Middle frontal gyrus (tissue), 1 donor: ENCODE measurements at regions not wholly inside any gene's neighbourhood (a gene's known extent, or its start where the extent isn't known, plus 50 kb on each side); places are given as distances from the start of the nearest gene placed in this dataset.
A peak's percentile ranks its signal among the peaks of the same experiment; 100 is the strongest.
"Not testable (repeated sequence)": the region's sequence is repeated elsewhere in the genome, so short reads cannot be mapped to it uniquely, and the experiment has no call there.

Source experiments
- DNase-seq: peaks from one replicate; pipeline ENCODE4 v3.0.0-alpha.2; 2015; ENCODE audit warnings: low spot score; ENCODE audit errors: extremely low spot score

DNA sequence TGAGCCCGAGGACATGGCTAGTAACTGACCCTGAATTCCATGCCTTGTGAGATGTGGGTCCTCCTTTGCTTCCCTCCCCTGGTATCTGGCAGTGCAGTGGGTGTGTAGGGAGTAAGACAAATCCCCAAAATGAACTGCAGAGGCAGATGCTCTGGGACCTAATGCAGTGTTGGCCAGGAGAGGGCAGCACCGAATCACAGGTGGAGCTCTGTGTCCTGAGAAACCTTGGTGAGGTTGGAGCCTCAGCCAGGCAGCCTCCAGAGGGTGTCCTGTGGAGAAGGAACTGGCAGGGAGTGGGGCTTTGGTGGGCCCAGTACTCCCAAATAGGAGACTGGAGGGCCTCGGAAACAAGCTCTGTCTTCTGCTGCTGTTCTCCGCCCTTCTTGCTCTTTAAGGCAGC lies 209.9 kb downstream of the CCNG2 start:
- DNase-seq = not testable (repeated sequence)

DNA sequence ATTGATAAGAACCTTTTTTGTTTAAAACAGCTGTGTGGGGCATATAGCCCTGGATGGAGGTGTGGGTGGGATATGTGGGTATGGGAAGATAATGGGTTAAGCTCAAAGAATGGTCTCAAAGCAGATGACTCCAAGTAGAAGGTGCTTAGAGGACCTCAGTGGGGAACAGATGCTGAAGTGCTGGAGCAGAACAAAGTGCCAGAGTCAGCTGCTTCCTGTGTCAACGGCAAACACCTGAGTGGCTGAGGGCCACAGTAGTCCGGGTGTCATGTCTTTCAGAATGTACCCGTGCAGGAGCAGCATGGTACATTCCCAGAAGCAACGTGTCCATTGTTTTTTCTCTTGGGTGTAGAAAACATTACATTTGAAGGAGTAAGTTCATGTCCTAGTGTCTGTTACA lies 210.6 kb downstream of the CCNG2 start:
- DNase-seq = no peak

DNA sequence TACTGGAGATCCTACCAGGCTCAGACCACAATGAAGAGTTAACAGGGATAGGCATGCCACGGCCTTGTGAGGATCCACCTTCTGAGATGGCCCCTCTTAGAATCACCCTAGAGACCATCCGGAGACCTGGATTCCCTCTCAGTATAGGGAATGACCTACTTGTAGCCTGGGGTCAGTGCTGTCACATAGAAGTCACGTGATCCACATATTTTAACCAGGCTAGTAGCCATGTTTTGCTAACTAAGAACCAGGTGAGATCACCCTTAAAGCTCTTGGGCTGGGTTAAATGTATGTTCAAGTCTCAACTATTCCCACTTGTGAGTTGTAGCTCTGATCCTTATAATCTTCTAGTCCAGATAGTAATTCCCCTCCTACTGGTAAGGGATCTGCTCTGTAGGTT lies 215.4 kb downstream of the CCNG2 start:
- DNase-seq = no peak

DNA sequence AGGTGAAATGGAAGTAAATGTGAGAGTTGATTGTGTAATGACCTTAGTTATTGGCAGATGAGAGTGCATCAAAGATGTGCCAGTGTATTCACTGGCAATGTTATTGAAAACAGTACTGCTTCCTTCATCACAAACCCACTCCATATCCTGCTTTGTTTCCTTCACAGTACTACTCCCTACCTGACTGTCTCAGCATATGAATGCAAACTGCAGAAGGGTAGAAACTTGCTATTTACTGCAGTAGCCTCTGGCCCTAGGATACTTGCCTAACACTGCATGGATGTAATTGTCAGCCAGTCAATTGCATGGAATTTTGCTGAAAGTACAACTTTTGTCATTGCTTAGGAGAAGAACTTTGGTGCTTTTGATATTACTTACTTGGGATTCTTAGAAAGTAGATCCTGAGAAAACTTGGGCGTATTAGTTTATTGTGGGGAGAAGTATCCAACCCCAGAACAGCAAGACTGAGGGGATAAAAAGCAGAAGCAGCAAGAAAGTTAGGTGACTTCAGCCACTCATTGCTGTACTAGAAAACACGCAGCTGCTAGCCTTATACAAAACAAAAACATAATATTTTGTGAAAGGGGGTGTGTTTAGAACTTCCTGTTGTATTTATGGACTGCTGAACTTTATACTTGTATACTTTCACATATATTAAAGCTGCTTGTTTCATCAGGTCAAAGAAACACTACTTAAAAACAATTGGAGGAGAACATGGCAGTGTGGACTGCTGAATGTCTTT lies 219.0 kb downstream of the CCNG2 start:
- DNase-seq = no peak

GRCh38 chr4:77376788-77377460 lies 219.9 kb downstream of the CCNG2 start:
- no peak for DNase-seq

DNA sequence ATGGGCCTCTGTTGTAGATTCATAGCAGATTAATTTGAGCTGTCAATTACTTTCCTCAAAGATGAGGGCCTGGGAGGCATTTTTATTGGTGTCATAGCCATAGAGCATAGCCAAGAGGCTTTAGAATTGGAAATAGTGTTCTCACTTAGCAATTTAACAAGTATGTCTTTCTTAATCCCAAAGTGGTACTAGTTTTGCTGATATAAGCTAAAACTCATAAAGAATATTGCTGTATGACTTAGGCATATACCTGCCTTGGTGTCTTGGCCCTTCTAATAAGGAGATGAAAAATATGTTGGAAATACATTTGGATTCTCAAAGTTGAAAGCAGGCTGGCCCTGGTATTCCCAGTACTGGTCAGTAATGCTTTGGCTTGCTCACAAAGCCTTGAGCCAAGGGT lies 221.5 kb upstream of the CXCL13 start:
- no peak for DNase-seq

DNA sequence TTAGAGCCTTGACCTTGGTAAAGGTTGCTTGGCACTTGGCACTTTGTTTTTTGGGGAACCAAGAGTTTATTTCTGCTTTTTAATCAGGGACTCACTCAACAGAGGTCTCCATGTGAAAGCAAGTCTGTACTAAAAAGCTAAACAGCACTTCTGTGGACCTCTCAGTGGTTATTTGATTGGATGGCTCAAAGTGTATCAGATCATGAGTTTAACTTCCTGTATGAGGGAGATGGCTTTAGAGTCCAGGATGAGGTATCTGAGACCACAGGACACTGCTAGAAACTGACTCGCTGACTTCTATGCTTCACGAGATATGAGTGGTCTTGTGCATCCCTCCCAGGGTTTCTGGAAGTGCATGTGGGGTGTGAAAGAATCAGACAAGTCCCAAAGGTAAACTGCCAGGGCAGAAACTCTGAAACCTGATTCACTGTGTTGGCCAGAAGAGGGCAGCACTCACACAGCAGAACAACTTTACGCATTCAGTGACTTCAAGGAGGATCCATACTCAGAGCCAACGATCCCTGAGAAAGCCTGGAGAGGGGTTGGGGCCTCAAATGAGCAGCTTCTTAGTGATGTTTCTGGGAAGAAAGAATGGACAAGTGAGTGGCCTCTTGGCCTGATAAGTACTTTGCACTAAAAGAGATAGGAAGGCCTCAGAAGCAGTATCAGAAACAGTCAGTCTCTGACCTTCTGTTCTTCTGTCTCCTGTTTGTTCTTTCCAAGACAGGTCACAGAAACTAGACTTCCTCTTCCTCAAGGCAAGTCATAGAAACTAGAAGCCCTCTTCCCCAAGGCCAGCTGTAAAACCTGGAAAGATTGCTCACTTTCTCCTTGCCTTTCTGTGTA lies 220.3 kb upstream of the CXCL13 start:
- peak; percentile 60 for DNase-seq

DNA sequence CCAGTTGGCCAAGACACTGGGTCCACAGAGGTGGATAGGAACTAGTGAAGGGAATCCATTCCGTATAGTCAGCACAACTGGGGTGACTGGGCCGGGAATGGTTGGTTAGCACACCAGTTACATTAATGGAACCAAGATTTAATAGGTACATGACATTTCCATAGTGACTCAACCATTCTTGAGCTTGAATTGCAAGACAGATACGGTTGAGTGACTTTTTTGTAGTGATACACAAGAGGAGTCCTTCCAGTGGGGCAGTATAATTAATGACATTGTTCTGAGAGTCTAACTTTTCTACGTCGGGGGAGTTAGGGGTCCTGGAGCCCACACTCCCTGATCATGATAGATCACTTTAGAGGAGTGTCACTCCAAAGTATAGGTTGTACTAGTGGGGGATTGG lies 211.6 kb upstream of the CXCL13 start:
- DNase-seq = no peak

DNA sequence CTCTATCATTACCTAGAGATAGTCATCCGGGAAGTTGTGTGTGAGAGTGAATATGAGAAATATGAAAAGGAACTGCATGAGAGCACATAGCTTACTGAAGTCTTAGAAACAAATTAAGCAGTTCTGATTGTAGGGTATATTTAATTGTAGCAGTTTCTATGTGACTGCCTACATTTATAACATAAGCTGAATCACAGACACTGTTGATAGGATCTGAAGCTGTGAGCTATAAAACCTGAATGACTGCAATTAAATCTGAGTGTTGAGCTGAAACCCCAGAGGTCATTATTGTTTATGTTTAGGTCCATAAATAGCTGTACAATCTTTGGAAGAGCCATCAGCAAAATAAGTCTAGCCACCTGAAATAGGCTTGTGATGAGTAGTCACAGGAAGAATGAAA lies 210.1 kb upstream of the CXCL13 start:
- no peak for DNase-seq

- no peak for DNase-seq
These were observed 207.4 kb upstream of the CXCL13 start for GRCh38 chr4:77398256-77398655.

DNA sequence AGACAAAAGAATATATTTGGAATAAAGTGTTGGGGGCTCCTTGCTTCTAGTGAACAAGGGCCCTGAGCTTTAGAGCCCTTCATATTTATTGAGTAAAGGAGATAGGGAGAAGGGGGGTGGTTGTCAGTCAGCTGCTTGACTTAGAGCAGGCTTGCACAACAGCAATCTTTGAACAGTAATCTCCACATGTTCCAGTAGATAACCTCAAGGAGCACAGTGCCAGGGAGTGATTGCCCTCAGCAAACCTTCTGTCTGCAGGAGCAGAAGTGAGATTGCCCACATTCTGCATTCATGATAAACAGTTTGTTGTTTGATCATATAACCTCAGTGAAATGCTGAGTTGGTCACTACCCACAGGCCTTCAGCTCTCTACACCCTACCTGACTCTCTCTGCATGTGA lies 205.8 kb upstream of the CXCL13 start:
- no peak for DNase-seq

DNA sequence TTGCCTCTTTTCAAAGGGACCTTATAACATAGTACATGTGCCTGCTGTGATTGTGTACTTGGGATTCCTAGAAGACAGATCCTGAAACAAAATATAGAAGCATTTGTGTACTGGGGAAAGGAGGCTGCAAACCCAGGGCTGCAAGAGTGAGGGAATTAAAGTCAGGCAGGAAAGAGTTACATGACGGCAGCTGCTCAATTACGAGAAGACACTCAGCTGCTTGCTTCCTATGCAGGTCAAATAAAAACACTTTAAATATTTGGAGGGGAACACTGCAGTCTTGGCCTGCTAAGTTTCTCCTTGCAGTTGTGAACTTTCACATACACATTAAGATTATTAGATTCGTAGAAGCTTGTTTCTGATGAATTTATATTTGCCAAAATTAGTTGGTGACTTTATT lies 191.9 kb upstream of the CXCL13 start:
- no peak for DNase-seq

DNA sequence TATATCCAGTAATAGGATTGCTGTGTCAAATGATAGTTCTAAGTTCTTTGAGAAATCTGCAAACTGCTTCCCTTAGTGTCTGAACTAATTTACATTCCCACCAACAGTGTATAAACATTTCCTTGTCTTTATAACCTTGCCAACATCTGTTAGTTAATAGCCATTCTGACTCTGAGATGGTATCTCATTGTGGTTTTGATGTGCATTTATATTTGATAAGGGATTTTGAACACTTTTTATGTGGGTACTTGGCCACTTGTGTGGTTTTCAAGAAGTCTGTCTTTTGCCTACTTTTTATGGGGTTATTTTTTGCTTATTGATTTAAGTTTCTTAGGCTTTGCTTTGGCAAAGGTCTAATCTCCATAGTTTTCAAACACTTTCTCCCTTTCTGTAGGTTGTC lies 189.9 kb upstream of the CXCL13 start:
- no peak for DNase-seq

DNA sequence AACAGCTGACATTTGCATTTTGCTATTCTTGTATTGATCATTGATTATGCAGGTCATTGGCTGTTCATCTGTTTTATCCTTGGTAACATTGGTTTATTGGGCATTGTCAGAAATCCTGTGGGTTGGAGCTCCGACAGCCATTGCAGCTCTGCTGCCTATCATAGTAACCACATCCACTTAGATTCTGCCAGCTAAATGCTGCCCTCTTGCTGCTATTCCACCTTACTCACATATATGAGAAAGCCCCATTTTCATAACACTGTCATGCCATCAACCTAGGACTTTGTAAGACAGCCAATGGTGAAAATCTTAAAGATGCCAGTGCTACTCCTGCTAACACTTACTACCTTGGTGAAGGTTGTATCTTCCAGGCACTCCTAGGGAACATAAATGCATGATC lies 187.3 kb upstream of the CXCL13 start:
- no peak for DNase-seq

- no peak for DNase-seq
These were observed 174.8 kb upstream of the CXCL13 start for GRCh38 chr4:77430847-77431246.

DNA sequence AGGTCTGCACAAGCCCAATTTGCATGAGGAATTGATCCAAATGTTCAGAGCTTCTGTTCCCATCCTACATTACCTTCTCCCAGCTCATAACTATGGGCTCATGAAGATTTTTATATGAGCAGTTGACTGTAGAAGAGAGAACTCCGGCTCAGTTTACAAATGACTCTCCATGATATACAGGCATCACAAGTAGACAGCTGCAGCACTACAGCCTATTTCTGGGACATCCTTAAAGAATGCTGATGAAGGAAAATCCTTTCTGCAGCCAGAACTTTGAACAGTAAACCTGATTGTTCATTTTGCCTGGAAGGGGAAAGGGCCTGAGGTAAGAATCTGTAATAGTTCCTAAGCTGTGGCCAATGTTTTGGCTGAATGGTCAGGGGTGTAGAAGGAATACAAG lies 174.1 kb upstream of the CXCL13 start:
- DNase-seq = no peak

DNA sequence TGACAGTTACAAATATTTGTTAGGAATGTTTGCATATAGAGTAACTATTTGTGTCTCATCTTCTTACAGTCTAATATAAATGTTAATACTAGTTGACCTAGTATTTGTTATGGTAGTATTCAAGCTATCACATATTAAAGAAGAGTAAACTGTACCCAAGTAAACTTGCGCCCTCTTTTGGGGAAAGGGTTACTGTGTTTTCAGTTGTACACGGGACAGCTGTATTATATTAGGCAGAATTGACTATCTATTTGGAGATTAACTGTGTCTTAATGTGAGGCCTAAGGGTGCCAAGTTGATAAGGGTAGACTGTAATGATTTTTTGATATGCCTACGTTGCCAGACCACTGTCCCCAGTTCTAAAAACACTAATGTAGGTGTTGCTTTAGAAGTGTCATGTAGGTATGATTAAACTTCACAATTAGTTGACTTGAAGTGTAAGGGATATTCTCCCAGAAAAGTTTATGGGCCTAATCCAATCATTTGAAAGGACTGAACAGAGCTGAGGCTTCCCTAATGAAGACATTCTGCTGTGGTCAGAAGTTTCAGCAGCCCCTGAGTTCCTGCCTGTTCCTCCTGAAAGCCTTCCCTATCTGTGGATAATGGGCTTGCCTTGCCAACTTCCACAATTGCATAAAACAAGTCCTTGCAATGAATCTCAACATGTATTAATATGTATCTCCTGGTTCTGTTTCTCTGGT lies 172.8 kb upstream of the CXCL13 start:
- no peak for DNase-seq

DNA sequence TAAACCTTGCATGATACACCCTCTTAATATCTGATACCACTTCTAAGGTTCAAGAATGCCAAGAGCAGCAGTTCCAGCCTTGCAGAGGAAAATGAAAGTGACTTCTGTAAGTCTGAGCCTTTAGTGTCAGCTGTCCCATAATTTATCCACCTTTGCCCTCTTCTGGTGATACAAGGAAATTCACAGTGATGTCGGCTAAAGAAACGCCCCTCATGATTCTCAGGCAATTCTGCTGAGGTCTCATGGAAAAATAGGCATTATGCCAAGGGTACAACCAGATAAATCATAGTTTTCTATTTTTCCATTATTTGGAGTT lies 172.2 kb upstream of the CXCL13 start:
- peak; percentile 44 for DNase-seq

DNA sequence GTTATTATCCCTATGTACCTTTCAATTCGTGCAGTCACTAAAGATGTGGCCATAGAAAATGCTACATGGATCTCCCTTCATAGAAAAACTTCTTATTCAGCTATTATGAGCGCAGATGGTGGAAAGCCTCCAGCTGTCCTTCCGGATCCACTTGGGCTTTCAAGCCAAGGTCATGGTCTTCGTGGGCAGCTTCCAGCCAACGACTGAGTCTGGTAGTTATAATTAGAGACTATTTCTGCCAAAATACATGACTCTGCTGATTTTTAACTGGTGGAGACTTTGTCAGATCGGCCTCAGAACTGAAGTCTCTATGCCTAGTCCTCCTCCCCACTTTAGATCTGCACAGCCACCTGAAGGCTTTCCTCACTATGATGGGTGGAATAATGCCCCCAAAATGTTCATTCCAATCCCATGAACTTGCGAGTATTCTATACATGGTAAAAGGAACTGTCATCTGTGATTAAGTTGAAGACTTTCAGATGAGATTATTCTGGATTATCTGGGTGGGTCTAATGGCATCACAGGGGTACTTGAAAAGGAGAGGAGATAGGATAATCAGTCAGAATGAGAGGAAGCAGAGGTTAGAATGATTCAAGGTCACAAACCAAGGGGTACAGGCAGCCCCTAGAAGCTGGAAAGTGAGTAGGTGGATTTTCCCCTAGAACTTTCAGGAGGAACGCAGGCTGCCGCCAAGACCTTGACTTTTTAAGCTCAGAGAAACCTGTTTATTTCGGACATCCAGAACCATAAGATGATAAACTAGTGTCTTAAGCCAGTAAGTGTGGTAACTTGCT lies 171.1 kb upstream of the CXCL13 start:
- DNase-seq = no peak

- no peak for DNase-seq
These were observed 168.5 kb upstream of the CXCL13 start for GRCh38 chr4:77437079-77437478.

GRCh38 chr4:77438549-77438948 lies 167.1 kb upstream of the CXCL13 start:
- DNase-seq = no peak
